ENCODE measurements at regions not wholly inside any gene's neighbourhood (a gene's known extent, or its start where the extent isn't known, plus 50 kb on each side); places are given as distances from the start of the nearest gene placed in this dataset.
"Not testable (repeated sequence)": the region's sequence is repeated elsewhere in the genome, so short reads cannot be mapped to it uniquely, and the experiment has no call there.

GRCh38 chr6:94196891-94197290 lies 777.5 kb upstream of the EPHA7 start:
- no peak for DNase-seq

GRCh38 chr6:94190030-94190429 lies 770.7 kb upstream of the EPHA7 start:
- DNase-seq: no peak

GRCh38 chr6:94184666-94185464 lies 765.5 kb upstream of the EPHA7 start:
- DNase-seq: no peak

GRCh38 chr6:94177429-94177828 lies 758.1 kb upstream of the EPHA7 start:
- no peak for DNase-seq

GRCh38 chr6:94175465-94175864 lies 756.1 kb upstream of the EPHA7 start:
- DNase-seq: no peak

GRCh38 chr6:94163877-94164276 lies 744.5 kb upstream of the EPHA7 start:
- DNase-seq: no peak

- DNase-seq: no peak
Measured at GRCh38 chr6:94150886-94151285, 731.5 kb upstream of the EPHA7 start.

- DNase-seq: no peak
Measured at GRCh38 chr6:94144807-94145206, 725.4 kb upstream of the EPHA7 start.

- DNase-seq: not testable (repeated sequence)
Measured at GRCh38 chr6:94137178-94137577, 717.8 kb upstream of the EPHA7 start.

GRCh38 chr6:94133106-94133505 lies 713.7 kb upstream of the EPHA7 start:
- no peak for DNase-seq

GRCh38 chr6:94131271-94131670 lies 711.9 kb upstream of the EPHA7 start:
- DNase-seq: no peak

GRCh38 chr6:94130478-94130877 lies 711.1 kb upstream of the EPHA7 start:
- no peak for DNase-seq

- no peak for DNase-seq
Measured at GRCh38 chr6:94129926-94130325, 710.6 kb upstream of the EPHA7 start.

GRCh38 chr6:94127716-94128115 lies 708.4 kb upstream of the EPHA7 start:
- no peak for DNase-seq

GRCh38 chr6:94124333-94124732 lies 705.0 kb upstream of the EPHA7 start:
- no peak for DNase-seq

- DNase-seq: no peak
Measured at GRCh38 chr6:94121094-94121493, 701.7 kb upstream of the EPHA7 start.

- no peak for DNase-seq
Measured at GRCh38 chr6:94099072-94099471, 679.7 kb upstream of the EPHA7 start.

GRCh38 chr6:94095961-94096360 lies 676.6 kb upstream of the EPHA7 start:
- DNase-seq: no peak

- no peak for DNase-seq
Measured at GRCh38 chr6:94089941-94090340, 670.6 kb upstream of the EPHA7 start.

GRCh38 chr6:94088870-94089269 lies 669.5 kb upstream of the EPHA7 start:
- no peak for DNase-seq

GRCh38 chr6:94074764-94075163 lies 655.4 kb upstream of the EPHA7 start:
- no peak for DNase-seq

GRCh38 chr6:94071835-94072234 lies 652.5 kb upstream of the EPHA7 start:
- no peak for DNase-seq

- DNase-seq: peak; percentile 41
Measured at GRCh38 chr6:94065707-94066337, 646.5 kb upstream of the EPHA7 start.

- no peak for DNase-seq
Measured at GRCh38 chr6:94052749-94053148, 633.4 kb upstream of the EPHA7 start.

- no peak for DNase-seq
Measured at GRCh38 chr6:94050515-94050914, 631.2 kb upstream of the EPHA7 start.

All from NCI-H526 treated with DMSO at 0.1 percent for 48 hours (cell line).